NB4 (cell line): ENCODE measurements at regions not wholly inside any gene's neighbourhood (a gene's known extent, or its start where the extent isn't known, plus 50 kb on each side); places are given as distances from the start of the nearest gene placed in this dataset.

Source experiments
- DNase-seq: peaks from one replicate; pipeline ENCODE4 v3.0.0; 2010; ENCODE audit warnings: low read depth
- H3K4me3 ChIP-seq: one replicate; pipeline ENCODE4 v1.5.1; 2011; ENCODE audit warnings: mild to moderate bottlenecking, low read depth, low read length, moderate library complexity
- CTCF ChIP-seq: IDR thresholded peaks from one replicate; pipeline ENCODE4 v1.5.1; 2012; ENCODE audit warnings: low read depth, low read length
- MYC ChIP-seq: IDR thresholded peaks from 2 replicates; pipeline ENCODE4 v1.6.1; 2011; ENCODE audit warnings: low read depth, low read length
- POLR2A ChIP-seq: IDR thresholded peaks from 2 replicates; pipeline ENCODE4 v1.6.1; 2011; ENCODE audit warnings: mild to moderate bottlenecking; ENCODE audit not compliant: insufficient read length; ENCODE audit errors: extremely low read depth
- TF ChIP-seq, protein P1 (sequence below): IDR thresholded peaks from 2 replicates; pipeline ENCODE4 v1.6.1; 2011; ENCODE audit warnings: low read depth, low read length

GRCh38 chr10:71053169-71053895 is 159.0 kb upstream of the UNC5B start:
- no peak overlapping the region for H3K4me3 ChIP-seq
- DNase-seq: no peak
- TF ChIP-seq POLR2A (no peak), MYC (no peak), CTCF (no peak)
- TF ChIP-seq, protein P1, sequence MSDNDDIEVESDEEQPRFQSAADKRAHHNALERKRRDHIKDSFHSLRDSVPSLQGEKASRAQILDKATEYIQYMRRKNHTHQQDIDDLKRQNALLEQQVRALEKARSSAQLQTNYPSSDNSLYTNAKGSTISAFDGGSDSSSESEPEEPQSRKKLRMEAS: no peak

GRCh38 chr10:71058308-71058707 is 154.1 kb upstream of the UNC5B start:
- DNase-seq: no peak
- TF ChIP-seq CTCF: no peak
- TF ChIP-seq, protein P1: no peak
- TF ChIP-seq MYC: no peak
- TF ChIP-seq POLR2A: no peak
- no peak overlapping the region for H3K4me3 ChIP-seq

DNA sequence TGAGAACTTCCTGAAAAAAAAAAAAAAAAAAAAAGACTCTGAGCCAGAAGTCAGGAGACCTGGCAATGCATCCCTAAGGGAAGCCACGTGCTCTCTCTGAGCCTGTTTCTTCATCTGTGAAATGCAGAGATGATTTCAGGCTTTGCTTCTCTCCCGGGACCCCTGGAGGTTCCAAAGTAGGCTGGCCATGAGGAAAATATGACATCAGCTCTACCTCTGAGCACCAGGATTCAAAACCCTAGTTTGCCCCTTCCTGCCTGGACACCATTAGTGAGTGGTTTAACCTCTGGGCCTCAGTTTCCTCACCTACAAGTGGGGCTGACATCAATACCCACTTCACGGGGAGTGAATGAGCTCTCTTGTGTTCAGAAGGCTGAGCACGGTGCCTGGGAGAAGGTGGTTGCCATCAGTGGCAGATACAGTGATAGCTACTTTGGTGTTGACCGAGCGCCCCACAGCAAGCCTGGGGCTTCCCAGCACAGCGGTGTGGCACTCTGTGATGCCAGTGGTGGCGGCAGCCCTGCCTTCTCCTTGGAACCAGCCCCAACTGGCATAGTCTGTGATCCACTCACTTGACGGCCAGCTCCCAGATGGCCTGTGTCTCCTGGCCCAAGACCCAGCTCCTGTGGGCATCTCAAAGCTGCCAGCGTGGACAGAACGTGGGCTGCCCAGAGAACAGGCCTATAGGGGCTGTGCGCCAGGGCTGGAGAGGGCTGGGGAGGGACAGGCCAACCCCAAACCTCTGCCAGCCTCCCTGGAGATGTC is 153.1 kb upstream of the UNC5B start:
- TF ChIP-seq MYC (no peak), CTCF (no peak), POLR2A (no peak)
- TF ChIP-seq, protein P1: no peak
- H3K4me3 ChIP-seq: no peak overlapping the region
- DNase-seq: no peak

- DNase-seq: no peak
- no peak overlapping the region for H3K4me3 ChIP-seq
- TF ChIP-seq MYC (no peak), POLR2A (no peak), CTCF (no peak)
- TF ChIP-seq, protein P1: no peak
Measured at GRCh38 chr10:71059943-71060342, 152.4 kb upstream of the UNC5B start.

DNA sequence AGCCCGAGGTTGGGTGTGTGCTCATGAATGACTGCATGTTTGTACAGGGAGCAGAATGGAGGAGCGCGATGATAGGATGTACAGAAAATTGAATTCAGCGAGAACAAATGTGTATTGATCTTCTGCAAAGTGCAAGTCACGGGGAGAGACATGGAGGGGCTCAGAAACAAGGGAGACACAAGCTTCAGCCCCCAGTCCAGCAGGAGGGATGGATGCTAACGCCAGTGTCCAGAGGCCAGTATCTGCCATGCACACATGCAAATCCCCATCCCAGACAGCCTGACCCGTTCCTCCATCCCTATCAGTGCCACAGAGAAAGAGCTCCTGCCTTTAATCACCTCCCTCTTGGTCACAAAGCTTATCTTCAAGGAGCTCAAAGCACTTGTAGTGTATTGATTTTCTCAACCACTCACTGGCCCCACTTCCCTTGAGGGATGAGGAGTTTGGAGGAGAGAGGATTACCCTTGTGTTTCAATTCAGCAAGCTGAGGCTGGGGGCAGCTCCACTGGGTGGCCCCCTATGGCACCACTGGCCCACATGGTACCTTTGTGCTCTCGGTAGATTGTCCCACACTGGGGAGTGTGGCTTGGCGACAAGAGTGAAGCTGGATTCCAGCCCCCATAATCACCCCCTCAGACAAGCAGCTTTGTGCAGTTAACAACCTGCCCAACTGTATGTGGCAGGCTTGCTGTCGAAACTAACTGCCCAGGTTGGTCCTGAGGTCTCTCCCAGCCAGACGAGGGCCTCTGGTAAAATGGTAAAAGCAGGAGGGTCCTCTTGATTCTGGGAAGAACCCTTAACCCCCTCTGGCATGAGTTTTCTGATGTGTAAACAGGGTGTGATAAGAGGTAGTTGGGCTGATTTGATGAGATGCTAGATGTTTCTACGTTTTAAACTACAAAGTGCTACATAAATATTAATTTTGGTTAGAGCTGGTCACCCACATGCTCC is 151.6 kb upstream of the UNC5B start:
- no peak overlapping the region for H3K4me3 ChIP-seq
- no peak for DNase-seq
- TF ChIP-seq, protein P1: no peak
- no peak for TF ChIP-seq CTCF
- TF ChIP-seq POLR2A: no peak
- no peak for TF ChIP-seq MYC
